GM10266 (cell line): ENCODE measurements at regions not wholly inside any gene's neighbourhood (a gene's known extent, or its start where the extent isn't known, plus 50 kb on each side); places are given as distances from the start of the nearest gene placed in this dataset.

Experiments
- DNase-seq: peaks from one replicate; pipeline ENCODE4 v3.0.0; 2012; ENCODE audit errors: extremely low spot score
- TF ChIP-seq, protein P1 (sequence below): IDR thresholded peaks from 2 replicates; pipeline ENCODE4 v1.5.1; 2012; ENCODE audit warnings: mild to moderate bottlenecking, low read depth; ENCODE audit not compliant: control insufficient read depth, insufficient read depth; ENCODE audit errors: missing control alignments

DNA sequence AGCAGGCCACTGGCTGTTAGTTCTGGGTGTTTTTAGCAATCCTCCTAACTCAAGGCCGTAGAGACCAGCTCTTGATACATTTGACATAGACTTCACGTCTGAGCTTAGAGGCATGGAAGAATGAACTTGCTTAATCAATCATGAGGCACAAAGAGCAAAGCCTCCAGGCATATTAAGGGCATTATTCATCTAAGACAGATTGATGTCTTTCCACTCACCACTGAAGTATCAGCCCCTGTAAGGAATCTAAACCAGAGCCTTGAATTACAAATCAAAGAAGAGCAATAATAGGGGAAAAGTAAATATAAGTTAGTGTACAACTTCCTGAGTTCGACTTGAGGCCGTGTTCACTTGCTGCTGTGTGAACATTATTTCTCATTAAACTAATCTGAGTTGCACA lies 1470.7 kb downstream of the AACS start:
- no peak for DNase-seq
- TF ChIP-seq, protein P1, sequence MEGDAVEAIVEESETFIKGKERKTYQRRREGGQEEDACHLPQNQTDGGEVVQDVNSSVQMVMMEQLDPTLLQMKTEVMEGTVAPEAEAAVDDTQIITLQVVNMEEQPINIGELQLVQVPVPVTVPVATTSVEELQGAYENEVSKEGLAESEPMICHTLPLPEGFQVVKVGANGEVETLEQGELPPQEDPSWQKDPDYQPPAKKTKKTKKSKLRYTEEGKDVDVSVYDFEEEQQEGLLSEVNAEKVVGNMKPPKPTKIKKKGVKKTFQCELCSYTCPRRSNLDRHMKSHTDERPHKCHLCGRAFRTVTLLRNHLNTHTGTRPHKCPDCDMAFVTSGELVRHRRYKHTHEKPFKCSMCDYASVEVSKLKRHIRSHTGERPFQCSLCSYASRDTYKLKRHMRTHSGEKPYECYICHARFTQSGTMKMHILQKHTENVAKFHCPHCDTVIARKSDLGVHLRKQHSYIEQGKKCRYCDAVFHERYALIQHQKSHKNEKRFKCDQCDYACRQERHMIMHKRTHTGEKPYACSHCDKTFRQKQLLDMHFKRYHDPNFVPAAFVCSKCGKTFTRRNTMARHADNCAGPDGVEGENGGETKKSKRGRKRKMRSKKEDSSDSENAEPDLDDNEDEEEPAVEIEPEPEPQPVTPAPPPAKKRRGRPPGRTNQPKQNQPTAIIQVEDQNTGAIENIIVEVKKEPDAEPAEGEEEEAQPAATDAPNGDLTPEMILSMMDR = no peak

DNA sequence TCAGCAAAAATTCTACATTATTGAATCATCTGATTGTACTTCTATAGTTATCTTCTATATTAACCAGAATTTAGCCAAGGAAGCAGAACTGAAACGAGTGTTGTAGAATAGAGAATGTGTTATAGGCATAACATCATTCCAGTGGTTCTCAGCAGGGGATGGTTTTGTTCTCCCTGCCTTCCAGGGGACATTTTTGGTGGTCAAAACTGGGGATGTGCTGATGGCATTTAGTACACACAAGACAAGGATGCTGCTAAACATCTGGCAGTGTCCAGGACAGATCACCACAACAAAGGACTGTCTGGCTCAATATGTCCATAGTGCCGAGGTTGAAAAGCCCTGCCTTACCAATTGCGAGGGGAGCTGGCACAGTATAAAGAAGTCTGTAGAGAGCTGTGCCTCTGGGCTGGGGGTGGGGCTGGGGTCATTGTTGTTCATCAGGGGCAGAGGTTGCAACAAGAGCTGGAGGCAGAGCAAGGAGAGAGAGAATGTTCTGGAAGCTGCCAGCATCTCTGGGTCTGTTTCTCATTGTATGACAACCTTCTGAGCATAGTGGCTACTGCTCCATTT lies 1472.8 kb downstream of the AACS start:
- TF ChIP-seq, protein P1 = no peak
- no peak for DNase-seq

DNA sequence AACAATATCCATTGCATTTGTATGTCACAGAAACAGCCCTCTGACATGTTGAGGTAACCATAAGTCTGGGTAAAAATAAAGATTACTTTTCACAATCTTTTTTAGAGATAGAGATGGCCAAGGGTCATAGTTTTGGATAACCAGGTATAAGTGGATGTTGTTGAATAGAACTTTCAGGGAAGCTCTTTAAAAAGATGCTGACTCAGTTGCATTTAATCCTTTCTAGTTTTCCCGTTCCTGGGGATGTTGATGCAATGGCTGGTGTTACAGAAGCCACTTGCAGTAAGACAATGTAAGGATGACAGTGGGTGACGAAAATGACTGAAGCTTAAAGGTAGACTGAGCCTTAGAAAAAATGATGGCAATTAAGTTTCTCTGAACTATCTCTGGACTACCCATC lies 1473.7 kb downstream of the AACS start:
- TF ChIP-seq, protein P1 = no peak
- no peak for DNase-seq

DNA sequence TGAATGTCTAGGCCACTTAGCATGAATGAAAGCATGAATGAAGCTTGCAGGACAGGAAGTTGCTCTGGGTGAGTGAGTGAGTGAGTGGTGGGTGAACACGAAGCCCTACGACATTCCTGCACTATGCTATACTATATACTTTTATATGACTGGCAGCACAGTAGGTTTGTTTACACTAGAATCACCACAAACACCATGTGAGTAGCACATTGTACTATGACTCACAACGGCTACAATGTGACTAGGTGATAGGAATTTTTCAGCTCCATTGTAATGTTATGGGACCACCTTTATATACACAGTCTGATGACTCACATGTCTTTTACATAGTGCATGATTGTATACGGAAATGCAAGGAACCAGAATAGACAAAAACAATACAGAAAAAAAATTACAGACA lies 1480.2 kb downstream of the AACS start:
- DNase-seq = no peak
- TF ChIP-seq, protein P1 = no peak

DNA sequence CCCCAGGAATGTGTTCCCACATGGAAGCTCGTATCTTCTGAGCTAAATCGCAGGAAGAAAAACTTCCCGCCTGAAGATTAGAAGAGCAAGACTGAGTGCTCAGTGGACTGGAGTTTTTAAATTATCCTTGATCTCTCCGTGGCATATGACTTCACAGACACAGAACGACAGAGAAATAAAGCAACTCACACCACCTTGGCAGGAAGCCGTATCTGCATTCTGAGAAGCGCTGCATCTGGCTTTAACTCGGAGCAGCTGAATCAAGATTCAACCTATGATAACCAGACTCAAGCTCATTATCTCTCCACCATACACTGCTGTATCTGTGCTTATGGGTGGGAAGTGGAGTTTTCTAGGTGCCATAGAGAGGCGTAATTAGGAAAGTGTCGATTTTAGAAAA lies 1482.7 kb downstream of the AACS start:
- TF ChIP-seq, protein P1 = no peak

DNA sequence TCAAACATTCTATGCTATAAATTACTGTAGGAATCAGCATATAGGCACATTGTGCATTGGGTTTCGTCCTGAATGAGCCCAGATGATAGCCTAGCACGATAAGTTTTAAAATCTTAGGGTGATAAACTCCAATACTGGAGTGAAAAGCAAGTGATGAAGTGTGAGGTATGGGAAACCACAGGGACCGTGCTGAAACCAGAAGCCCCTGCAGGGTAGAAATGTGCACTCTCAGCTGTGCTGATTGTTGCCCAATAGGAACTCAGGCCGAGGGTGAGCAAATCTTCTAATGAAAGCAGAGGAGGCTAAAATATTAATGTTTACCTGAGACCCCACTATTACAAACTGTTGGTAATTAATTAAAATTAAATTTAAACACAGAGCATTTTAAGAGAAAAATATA lies 1486.6 kb downstream of the AACS start:
- DNase-seq = no peak
- TF ChIP-seq, protein P1 = no peak

More for the DNA sequence above, 1482.7 kb downstream of the AACS start:
- DNase-seq = no peak

DNA sequence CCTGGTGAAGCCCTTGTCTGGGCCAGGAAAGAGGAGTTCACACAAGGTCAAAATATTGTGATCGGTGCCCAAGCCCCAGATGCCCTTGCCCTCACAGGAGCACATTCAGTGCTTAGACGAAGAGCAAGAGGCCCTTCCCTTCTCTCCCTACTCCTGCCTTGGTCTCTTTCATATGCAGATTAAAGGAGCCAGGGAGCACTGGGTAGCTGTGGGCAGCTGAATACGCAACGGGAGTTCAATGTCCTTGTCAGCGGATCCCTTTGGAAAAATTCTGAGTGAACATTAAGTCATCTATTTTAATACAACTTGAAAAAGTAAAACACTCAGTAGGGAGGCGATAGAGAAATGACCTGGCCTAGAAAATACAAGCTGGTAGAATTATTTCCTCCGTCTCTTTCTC lies 1489.4 kb downstream of the AACS start:
- no peak for DNase-seq

More for the DNA sequence above, 1489.4 kb downstream of the AACS start:
- TF ChIP-seq, protein P1 = no peak
